H9 (cell line): ENCODE measurements at regions not wholly inside any gene's neighbourhood (a gene's known extent, or its start where the extent isn't known, plus 50 kb on each side); places are given as distances from the start of the nearest gene placed in this dataset.

Experiments used
- DNase-seq: peaks from one replicate; pipeline ENCODE4 v3.0.0-alpha.2; 2017
- H2AFZ ChIP-seq: one replicate; pipeline ENCODE4 v1.6.1; 2013; ENCODE audit warnings: mild to moderate bottlenecking, low read length, control low read depth, moderate library complexity
- H2AK5ac ChIP-seq: 2 replicates; pipeline ENCODE4 v1.6.1; 2013; ENCODE audit warnings: low read length, control low read depth, mixed read lengths; ENCODE audit not compliant: insufficient read length
- H2BK120ac ChIP-seq: one replicate; pipeline ENCODE4 v1.6.1; 2013; ENCODE audit warnings: low read depth, mild to moderate bottlenecking, low read length, control low read depth, inconsistent platforms; ENCODE audit not compliant: poor library complexity, severe bottlenecking
- H2BK12ac ChIP-seq: 2 replicates; pipeline ENCODE4 v1.6.1; 2013; ENCODE audit warnings: low read length, control low read depth, mixed read lengths, low read depth; ENCODE audit not compliant: insufficient read length
- H2BK15ac ChIP-seq: 2 replicates; pipeline ENCODE4 v1.6.1; 2013; ENCODE audit warnings: low read depth, low read length, control low read depth
- H2BK20ac ChIP-seq: one replicate; pipeline ENCODE4 v1.6.1; 2013; ENCODE audit warnings: low read depth, mild to moderate bottlenecking, low read length, control low read depth, inconsistent platforms; ENCODE audit not compliant: poor library complexity, severe bottlenecking
- H2BK5ac ChIP-seq: 2 replicates; pipeline ENCODE4 v1.6.1; 2013; ENCODE audit warnings: low read length, control low read depth, mixed read lengths; ENCODE audit not compliant: insufficient read length
- H3K14ac ChIP-seq: 2 replicates; pipeline ENCODE4 v1.6.1; 2013; ENCODE audit warnings: low read length, control low read depth; ENCODE audit not compliant: insufficient read depth
- H3K18ac ChIP-seq: 2 replicates; pipeline ENCODE4 v1.6.1; 2013; ENCODE audit warnings: low read depth, mild to moderate bottlenecking, mixed read lengths, low read length, control low read depth; ENCODE audit not compliant: insufficient read length
- H3K23ac ChIP-seq: 2 replicates; pipeline ENCODE4 v1.6.1; 2013; ENCODE audit warnings: low read length, control low read depth, mixed read lengths, low read depth; ENCODE audit not compliant: insufficient read length
- H3K23me2 ChIP-seq: 2 replicates; pipeline ENCODE4 v1.6.1; 2013; ENCODE audit warnings: low read depth, mild to moderate bottlenecking, mixed read lengths, low read length, control low read depth; ENCODE audit not compliant: insufficient read length, poor library complexity, severe bottlenecking
- H3K27ac ChIP-seq: 2 replicates; pipeline ENCODE4 v1.5.1; 2013; ENCODE audit warnings: low read length, control low read depth, mixed read lengths, low read depth; ENCODE audit not compliant: insufficient read length
- H3K27me3 ChIP-seq: 2 replicates; pipeline ENCODE4 v1.6.1; 2013; ENCODE audit warnings: low read length, control low read depth, inconsistent platforms; ENCODE audit not compliant: insufficient read depth
- H3K4ac ChIP-seq: 2 replicates; pipeline ENCODE4 v1.6.1; 2013; ENCODE audit warnings: low read depth, mild to moderate bottlenecking, control low read depth, inconsistent platforms, low read length, moderate library complexity
- H3K4me1 ChIP-seq: 2 replicates; pipeline ENCODE4 v1.6.1; 2013; ENCODE audit warnings: low read length, control low read depth, inconsistent platforms; ENCODE audit not compliant: insufficient read depth
- H3K4me2 ChIP-seq: 2 replicates; pipeline ENCODE4 v1.6.1; 2013; ENCODE audit warnings: low read length, control low read depth, mixed read lengths; ENCODE audit not compliant: insufficient read length, insufficient read depth
- H3K56ac ChIP-seq: 2 replicates; pipeline ENCODE4 v1.6.1; 2013; ENCODE audit warnings: low read depth, mild to moderate bottlenecking, mixed read lengths, low read length, control low read depth; ENCODE audit not compliant: insufficient read length
- H3K79me1 ChIP-seq: 2 replicates; pipeline ENCODE4 v1.6.1; 2013; ENCODE audit warnings: low read depth, mild to moderate bottlenecking, moderate library complexity, low read length, control low read depth, inconsistent platforms; ENCODE audit not compliant: insufficient read depth, poor library complexity, severe bottlenecking
- H3K79me2 ChIP-seq: 2 replicates; pipeline ENCODE4 v1.6.1; 2013; ENCODE audit warnings: low read length, control low read depth, inconsistent platforms; ENCODE audit not compliant: insufficient read depth
- H3K9ac ChIP-seq: 2 replicates; pipeline ENCODE4 v1.6.1; 2013; ENCODE audit warnings: low read length, control low read depth, mixed read lengths; ENCODE audit not compliant: insufficient read length; ENCODE audit errors: extremely low read depth
- H3K9me3 ChIP-seq: one replicate; pipeline ENCODE4 v1.6.1; 2013; ENCODE audit warnings: low read depth, low read length, inconsistent platforms; ENCODE audit not compliant: control insufficient read depth
- H3T11ph ChIP-seq: one replicate; pipeline ENCODE4 v1.6.1; 2013; ENCODE audit warnings: mild to moderate bottlenecking, low read length, control low read depth, inconsistent platforms
- H4K20me1 ChIP-seq: one replicate; pipeline ENCODE4 v1.6.1; 2013; ENCODE audit not compliant: control insufficient read depth, insufficient read length, insufficient read depth
- H4K5ac ChIP-seq: 2 replicates; pipeline ENCODE4 v1.6.1; 2013; ENCODE audit warnings: low read depth, mild to moderate bottlenecking, mixed read lengths, low read length, control low read depth; ENCODE audit not compliant: insufficient read length
- H4K8ac ChIP-seq: replicated peaks from 2 replicates; pipeline ENCODE4 v1.6.1; 2013; ENCODE audit warnings: low read length, control low read depth, mixed read lengths, low read depth; ENCODE audit not compliant: insufficient read length
- H4K91ac ChIP-seq: 2 replicates; pipeline ENCODE4 v1.6.1; 2013; ENCODE audit warnings: low read depth, mild to moderate bottlenecking, moderate library complexity, mixed read lengths, low read length, control low read depth; ENCODE audit not compliant: insufficient read length
- H3K27ac Mint-ChIP-seq, 3 experiments: 2 replicates in 2 of 3; 3 replicates in 1 of 3; pipeline ENCODE4 v1.8.0; 2020 to 2021; ENCODE audit warnings: mixed read lengths in 3 of 3, mild to moderate bottlenecking in 1 of 3, moderate library complexity in 1 of 3
- H3K27me3 Mint-ChIP-seq: 2 replicates; pipeline ENCODE4 v1.8.0; 2021; ENCODE audit warnings: low read depth, mild to moderate bottlenecking, moderate library complexity, mixed read lengths
- H3K36me3 Mint-ChIP-seq, 3 experiments: 2 replicates in 2 of 3; 3 replicates in 1 of 3; pipeline ENCODE4 v1.8.0; 2020 to 2021; ENCODE audit warnings: low read depth in 3 of 3, mixed read lengths in 3 of 3; ENCODE audit not compliant: insufficient read depth in 1 of 3
- H3K4me1 Mint-ChIP-seq, 2 experiments: 2 replicates each; pipeline ENCODE4 v1.8.0; 2020; ENCODE audit warnings: mixed read lengths in 2 of 2
- H3K4me3 Mint-ChIP-seq, 2 experiments: 2 replicates in 1 of 2; 3 replicates in 1 of 2; pipeline ENCODE4 v1.8.0; 2020 to 2021; ENCODE audit warnings: mild to moderate bottlenecking in 2 of 2, mixed read lengths in 2 of 2, moderate library complexity in 1 of 2
- H3K9me3 Mint-ChIP-seq, 2 experiments: 2 replicates in 1 of 2; 3 replicates in 1 of 2; pipeline ENCODE4 v1.8.0; 2020; ENCODE audit warnings: mild to moderate bottlenecking in 2 of 2, mixed read lengths in 2 of 2, moderate library complexity in 1 of 2
- WGBS: extraction: QIAGEN DNeasy Blood & Tissue Kit; methylation state at CpG from one replicate; pipeline ENCODE4 v1.1.7; 2013; ENCODE audit warnings: missing lambda C conversion rate, low lambda C conversion rate, mixed read lengths; ENCODE audit not compliant: insufficient read length; ENCODE audit errors: extremely low coverage; 5-methylcytosine and 5-hydroxymethylcytosine counted together
- TF ChIP-seq, protein P1 (sequence below): fragments of 200-600 bp; sonication (generic); conservative IDR thresholded peaks from 3 replicates; pipeline ENCODE4 v1.8.0; 2021; ENCODE audit warnings: antibody characterized with exemption, mild to moderate bottlenecking

GRCh38 chr7:118792682-118793081 is 568.2 kb downstream of the ANKRD7 start:
- Histone ChIP-seq H4K91ac (no peak overlapping the region), H2AFZ (no peak overlapping the region), H3K4me2 (no peak overlapping the region), H3K23me2 (no peaks in the 10 kb centered on the region), H3K9me3 (no peaks in the 10 kb centered on the region), H3K79me1 (no peaks in the 10 kb centered on the region), H3K18ac (no peak overlapping the region), H2BK12ac (no peak overlapping the region), H3K4ac (no peak overlapping the region), H4K8ac (no peak overlapping the region), H3K23ac (no peak overlapping the region), H3K9ac (no peak overlapping the region), H4K20me1 (no peaks in the 10 kb centered on the region), H2BK15ac (no peak overlapping the region), H3K79me2 (no peaks in the 10 kb centered on the region), H2BK120ac (no peak overlapping the region), H3K27me3 (no peaks in the 10 kb centered on the region), H3K56ac (no peak overlapping the region), H2BK20ac (no peak overlapping the region), H4K5ac (no peak overlapping the region), H3K14ac (no peak overlapping the region), H2BK5ac (no peak overlapping the region), H3T11ph (no peak overlapping the region), H2AK5ac (no peak overlapping the region), H3K4me1 (peaks cover 4% of the 10 kb centered on the region; the same call in 1 of the 2 replicates), H3K27ac (no peak overlapping the region)
- peaks cover 14% of the 10 kb centered on the region in 2 experiments for H3K4me1 Mint-ChIP-seq
- no peaks in the 10 kb centered on the region; the same call in 1 of the 2 replicates for H3K27me3 Mint-ChIP-seq
- TF ChIP-seq, protein P1, sequence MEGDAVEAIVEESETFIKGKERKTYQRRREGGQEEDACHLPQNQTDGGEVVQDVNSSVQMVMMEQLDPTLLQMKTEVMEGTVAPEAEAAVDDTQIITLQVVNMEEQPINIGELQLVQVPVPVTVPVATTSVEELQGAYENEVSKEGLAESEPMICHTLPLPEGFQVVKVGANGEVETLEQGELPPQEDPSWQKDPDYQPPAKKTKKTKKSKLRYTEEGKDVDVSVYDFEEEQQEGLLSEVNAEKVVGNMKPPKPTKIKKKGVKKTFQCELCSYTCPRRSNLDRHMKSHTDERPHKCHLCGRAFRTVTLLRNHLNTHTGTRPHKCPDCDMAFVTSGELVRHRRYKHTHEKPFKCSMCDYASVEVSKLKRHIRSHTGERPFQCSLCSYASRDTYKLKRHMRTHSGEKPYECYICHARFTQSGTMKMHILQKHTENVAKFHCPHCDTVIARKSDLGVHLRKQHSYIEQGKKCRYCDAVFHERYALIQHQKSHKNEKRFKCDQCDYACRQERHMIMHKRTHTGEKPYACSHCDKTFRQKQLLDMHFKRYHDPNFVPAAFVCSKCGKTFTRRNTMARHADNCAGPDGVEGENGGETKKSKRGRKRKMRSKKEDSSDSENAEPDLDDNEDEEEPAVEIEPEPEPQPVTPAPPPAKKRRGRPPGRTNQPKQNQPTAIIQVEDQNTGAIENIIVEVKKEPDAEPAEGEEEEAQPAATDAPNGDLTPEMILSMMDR: no peak
- H3K27ac Mint-ChIP-seq: no peak overlapping the region
- H3K36me3 Mint-ChIP-seq: peaks cover 0 to 4% (median 0%) of the 10 kb centered on the region in 3 experiments; a peak in 1 of 7 replicates
- no peak for DNase-seq
- no peak overlapping the region for H3K4me3 Mint-ChIP-seq
- H3K9me3 Mint-ChIP-seq: peaks cover 0 to 4% of the 10 kb centered on the region in 2 experiments; a peak in 1 of 5 replicates
- WGBS: no CpG with 5 or more reads among the region's 4 CpGs
